B cell (primary cell): ENCODE measurements at regions not wholly inside any gene's neighbourhood (a gene's known extent, or its start where the extent isn't known, plus 50 kb on each side); places are given as distances from the start of the nearest gene placed in this dataset.

Experiments used
- ATAC-seq: fragments of 200-7000 bp; cut with Tn5 transposase; one replicate; pipeline ENCODE4 v1.10.0; 2021; ENCODE audit warnings: low read depth, mild to moderate bottlenecking, moderate number of reproducible peaks, moderate library complexity
- CTCF ChIA-PET: fragments of 350-600 bp; sonication (Branson Sonifier 250); formaldehyde crosslinking; loops from one replicate; lab custom pipeline; 2021; ENCODE audit warnings: antibody characterized with exemption, inconsistent platforms; lab: Charles Lee
- POLR2A ChIA-PET: fragments of 350-600 bp; sonication (Branson Sonifier 250); formaldehyde crosslinking; loops from one replicate; lab custom pipeline; 2021; ENCODE audit warnings: antibody characterized with exemption; lab: Charles Lee
- DNase-seq: peaks from one replicate; pipeline ENCODE4 v3.0.0; 2013
- H2AFZ ChIP-seq: 2 replicates; pipeline ENCODE4 v1.6.1; 2012; ENCODE audit warnings: mild to moderate bottlenecking, low read depth, low read length; ENCODE audit not compliant: insufficient read depth, poor library complexity, severe bottlenecking
- H3K27ac ChIP-seq, 2 donors: 1 replicate in 1 of 2; 2 replicates in 1 of 2; pipeline ENCODE4 v1.5.1; 2012 to 2013; ENCODE audit warnings: low read length in 2 of 2, mild to moderate bottlenecking in 2 of 2, moderate library complexity in 1 of 2
- H3K27me3 ChIP-seq, 4 experiments: fragments of 200-600 bp in 1 of 4; sonication (generic) in 1 of 4; replicated peaks in 1 of 4; 1 replicate in 2 of 4; 2 replicates in 2 of 4; pipeline versions ENCODE4 v1.6.1 to v1.7.0; 2013 to 2016; ENCODE audit warnings: low read length in 3 of 4, mild to moderate bottlenecking in 2 of 4, mixed read lengths in 1 of 4, moderate library complexity in 1 of 4; ENCODE audit not compliant: insufficient read depth in 4 of 4, control insufficient read depth in 3 of 4; ENCODE audit errors: control extremely low read depth in 1 of 4
- H3K36me3 ChIP-seq, 2 experiments: replicated peaks in 1 of 2; 1 replicate in 1 of 2; 2 replicates in 1 of 2; pipeline versions ENCODE4 v1.6.1 to v1.7.1; 2013; ENCODE audit warnings: low read length in 1 of 2; ENCODE audit not compliant: insufficient read depth in 2 of 2, control insufficient read depth in 1 of 2; ENCODE audit errors: control extremely low read depth in 1 of 2, extremely low read depth in 1 of 2
- H3K4me1 ChIP-seq, 2 donors: fragments of 200-600 bp in 1 of 2; sonication (generic) in 1 of 2; 1 replicate in 1 of 2; 2 replicates in 1 of 2; pipeline versions ENCODE4 v1.5.1 to v1.6.1; 2013 to 2017; ENCODE audit warnings: low read length in 2 of 2; ENCODE audit not compliant: control insufficient read depth in 2 of 2, insufficient read depth in 2 of 2
- H3K4me2 ChIP-seq: replicated peaks from 2 replicates; pipeline ENCODE3; 2012; ENCODE audit warnings: mild to moderate bottlenecking, low read depth, low read length; ENCODE audit not compliant: poor library complexity, severe bottlenecking
- H3K4me3 ChIP-seq, 5 experiments: fragments of 200-600 bp in 1 of 5; sonication (generic) in 1 of 5; 1 replicate in 3 of 5; 2 replicates in 2 of 5; pipeline versions ENCODE4 v1.5.1 to v1.7.0; 2011 to 2016; ENCODE audit warnings: low read length in 4 of 5, mild to moderate bottlenecking in 4 of 5, low read depth in 2 of 5, control low read depth in 1 of 5, moderate library complexity in 1 of 5; ENCODE audit not compliant: insufficient read depth in 1 of 5; ENCODE audit errors: control extremely low read depth in 1 of 5, extremely low read depth in 1 of 5
- H3K79me2 ChIP-seq: fragments of 200-600 bp; sonication (generic); one replicate; pipeline ENCODE4 v1.6.0; 2016; ENCODE audit warnings: low read length; ENCODE audit not compliant: control insufficient read depth, insufficient read depth
- H3K9ac ChIP-seq: fragments of 200-600 bp; sonication (generic); 2 replicates; pipeline ENCODE4 v1.6.1; 2017; ENCODE audit warnings: mild to moderate bottlenecking, low read length, moderate library complexity
- H3K9me3 ChIP-seq, 3 donors: one replicate each; pipeline versions ENCODE4 v1.6.1 to v1.7.1; 2013; ENCODE audit warnings: low read length in 2 of 3; ENCODE audit not compliant: control insufficient read depth in 2 of 3, insufficient read depth in 1 of 3; ENCODE audit errors: control extremely low read depth in 1 of 3
- H4K20me1 ChIP-seq: 2 replicates; pipeline ENCODE4 v1.6.0; 2012; ENCODE audit warnings: mild to moderate bottlenecking, low read length; ENCODE audit not compliant: insufficient read depth, control insufficient read depth, poor library complexity, severe bottlenecking
- H3K27ac Mint-ChIP-seq: one replicate; pipeline ENCODE4 v1.8.0; 2021; ENCODE audit warnings: mixed read lengths
- H3K27me3 Mint-ChIP-seq: one replicate; pipeline ENCODE4 v1.8.0; 2021; ENCODE audit warnings: mixed read lengths
- H3K4me1 Mint-ChIP-seq: one replicate; pipeline ENCODE4 v1.8.0; 2021; ENCODE audit warnings: mixed read lengths
- H3K4me3 Mint-ChIP-seq: one replicate; pipeline ENCODE4 v1.8.0; 2021; ENCODE audit warnings: mixed read lengths
- H3K9me3 Mint-ChIP-seq: one replicate; pipeline ENCODE4 v1.8.0; 2022; ENCODE audit warnings: mixed read lengths; ENCODE audit not compliant: insufficient read depth
- EZH2 ChIP-seq: IDR thresholded peaks from 2 replicates; pipeline ENCODE4 v1.6.1; 2012; ENCODE audit warnings: borderline replicate concordance, low read depth, mild to moderate bottlenecking, moderate library complexity, low read length; ENCODE audit not compliant: insufficient read depth, poor library complexity, severe bottlenecking
- WGBS: methylation state at CpG from one replicate; pipeline ENCODE4 v1.1.5; 2013; ENCODE audit warnings: missing lambda C conversion rate; ENCODE audit not compliant: insufficient coverage; 5-methylcytosine and 5-hydroxymethylcytosine counted together
- intact Hi-C: fragments of 100-400 bp; cut with micrococcal nuclease; formaldehyde crosslinking; loops from one replicate; pipeline ENCODE4 v1.10.0; 2022
- TF ChIP-seq, protein P1 (sequence below): fragments of 200-600 bp; IDR thresholded peaks from one replicate; pipeline ENCODE4 v1.8.0; 2022; ENCODE audit warnings: antibody characterized with exemption, mild to moderate bottlenecking

- Histone ChIP-seq H3K9me3 (peaks cover 0 to 10% (median 2%) of the 10 kb centered on the region in 3 donors), H3K4me1 (no peaks in the 10 kb centered on the region), H3K4me3 (no peak overlapping the region), H3K27ac (no peak overlapping the region), H3K9ac (no peak overlapping the region), H4K20me1 (no peaks in the 10 kb centered on the region), H2AFZ (no peak overlapping the region), H3K4me2 (no peak overlapping the region), H3K27me3 (no peaks in the 10 kb centered on the region), H3K79me2 (no peaks in the 10 kb centered on the region), H3K36me3 (no peaks in the 10 kb centered on the region)
- DNase-seq = no peak
- ChIA-PET CTCF (interaction anchor here (0.8 kb wide), 1 partner anchor 11 kb away, joined by 3 read pairs; no protein-coding TSS in a partner anchor), POLR2A (no interaction called here)
- no peaks in the 10 kb centered on the region for H3K4me1 Mint-ChIP-seq
- TF ChIP-seq EZH2 = no peak
- TF ChIP-seq, protein P1, sequence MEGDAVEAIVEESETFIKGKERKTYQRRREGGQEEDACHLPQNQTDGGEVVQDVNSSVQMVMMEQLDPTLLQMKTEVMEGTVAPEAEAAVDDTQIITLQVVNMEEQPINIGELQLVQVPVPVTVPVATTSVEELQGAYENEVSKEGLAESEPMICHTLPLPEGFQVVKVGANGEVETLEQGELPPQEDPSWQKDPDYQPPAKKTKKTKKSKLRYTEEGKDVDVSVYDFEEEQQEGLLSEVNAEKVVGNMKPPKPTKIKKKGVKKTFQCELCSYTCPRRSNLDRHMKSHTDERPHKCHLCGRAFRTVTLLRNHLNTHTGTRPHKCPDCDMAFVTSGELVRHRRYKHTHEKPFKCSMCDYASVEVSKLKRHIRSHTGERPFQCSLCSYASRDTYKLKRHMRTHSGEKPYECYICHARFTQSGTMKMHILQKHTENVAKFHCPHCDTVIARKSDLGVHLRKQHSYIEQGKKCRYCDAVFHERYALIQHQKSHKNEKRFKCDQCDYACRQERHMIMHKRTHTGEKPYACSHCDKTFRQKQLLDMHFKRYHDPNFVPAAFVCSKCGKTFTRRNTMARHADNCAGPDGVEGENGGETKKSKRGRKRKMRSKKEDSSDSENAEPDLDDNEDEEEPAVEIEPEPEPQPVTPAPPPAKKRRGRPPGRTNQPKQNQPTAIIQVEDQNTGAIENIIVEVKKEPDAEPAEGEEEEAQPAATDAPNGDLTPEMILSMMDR = no peak
- H3K27ac Mint-ChIP-seq = no peak overlapping the region
- intact Hi-C loops = no loop called here
- WGBS = 95% methylated on average over 3 of the region's 3 CpGs
- H3K27me3 Mint-ChIP-seq = no peaks in the 10 kb centered on the region
- H3K9me3 Mint-ChIP-seq = peaks cover 2% of the 10 kb centered on the region
- no peak for ATAC-seq
- H3K4me3 Mint-ChIP-seq = no peak overlapping the region
Observed at GRCh38 chr6:92737983-92738382, 681.4 kb downstream of the EPHA7 start.

GRCh38 chr6:92723390-92723931 lies 695.9 kb downstream of the EPHA7 start:
- no peak overlapping the region for H3K4me3 ChIP-seq
- H3K9me3 Mint-ChIP-seq = peaks cover 12% of the 10 kb centered on the region

More at GRCh38 chr6:92723390-92723931, 695.9 kb downstream of the EPHA7 start:
- Histone ChIP-seq H4K20me1 (no peaks in the 10 kb centered on the region), H3K27me3 (no peaks in the 10 kb centered on the region), H2AFZ (no peak overlapping the region), H3K36me3 (no peaks in the 10 kb centered on the region), H3K9me3 (peaks cover 0 to 18% (median 0%) of the 10 kb centered on the region in 3 donors), H3K9ac (no peak overlapping the region), H3K79me2 (no peaks in the 10 kb centered on the region), H3K27ac (no peak overlapping the region), H3K4me2 (no peak overlapping the region), H3K4me1 (no peaks in the 10 kb centered on the region)
- H3K27me3 Mint-ChIP-seq = no peaks in the 10 kb centered on the region
- DNase-seq (peak; percentile 30), ATAC-seq (peak; percentile 45)
- H3K27ac Mint-ChIP-seq = no peak overlapping the region
- WGBS = 94% methylated on average over 45 of the region's 45 CpGs
- ChIA-PET CTCF (no interaction called here), POLR2A (no interaction called here)
- intact Hi-C loops = no loop called here
- H3K4me3 Mint-ChIP-seq = no peak overlapping the region
- TF ChIP-seq, protein P1 = no peak
- TF ChIP-seq EZH2 = no peak
- H3K4me1 Mint-ChIP-seq = no peaks in the 10 kb centered on the region
